WTC11 (cell line): ENCODE measurements at regions not wholly inside any gene's neighbourhood (a gene's known extent, or its start where the extent isn't known, plus 50 kb on each side); places are given as distances from the start of the nearest gene placed in this dataset.

Source experiments
- ATF3 ChIP-seq: sonication (generic); formaldehyde crosslinking; conservative IDR thresholded peaks from 2 replicates; pipeline ENCODE4 v1.8.1; 2022; ENCODE audit warnings: mild to moderate bottlenecking, missing genetic modification reagents
- CTCF ChIP-seq: fragments of 200-600 bp; IDR thresholded peaks from 2 replicates; pipeline ENCODE4 v1.8.0; 2022; ENCODE audit warnings: antibody characterized with exemption
- FOXP4 ChIP-seq: sonication (generic); formaldehyde crosslinking; IDR thresholded peaks from 2 replicates; pipeline ENCODE4 v1.8.0; 2022; ENCODE audit warnings: mild to moderate bottlenecking, missing genetic modification reagents
- USF1 ChIP-seq: sonication (generic); formaldehyde crosslinking; IDR thresholded peaks from 2 replicates; pipeline ENCODE4 v1.8.0; 2022; ENCODE audit warnings: mild to moderate bottlenecking, missing genetic modification reagents
- ZNF121 ChIP-seq: sonication (generic); formaldehyde crosslinking; IDR thresholded peaks from 2 replicates; pipeline ENCODE4 v1.8.0; 2023; ENCODE audit warnings: missing genetic modification reagents

GRCh38 chr16:74213372-74213771 is 83.2 kb upstream of the PSMD7 start:
- TF ChIP-seq CTCF = no peak
- no peak for TF ChIP-seq FOXP4 (CRISPR knock-in tag)
- TF ChIP-seq USF1 = no peak
- TF ChIP-seq ZNF121 (CRISPR knock-in tag) = no peak
- no peak for TF ChIP-seq ATF3 (CRISPR knock-in tag)
